GM23338 (cell line): ENCODE measurements at regions not wholly inside any gene's neighbourhood (a gene's known extent, or its start where the extent isn't known, plus 50 kb on each side); places are given as distances from the start of the nearest gene placed in this dataset.

Experiments used
- ATAC-seq: fragments of 200-7000 bp; cut with Tn5 transposase; 3 replicates; pipeline ENCODE4 v1.9.1; 2020
- DNase-seq: peaks from one replicate; pipeline ENCODE4 v3.0.0-alpha.2; 2015; ENCODE audit warnings: low spot score
- H2AFZ ChIP-seq: fragments of 200-600 bp; sonication (generic); 2 replicates; pipeline ENCODE4 v1.8.0; 2016; ENCODE audit warnings: antibody characterized with exemption, mild to moderate bottlenecking, moderate library complexity
- H3F3A ChIP-seq: fragments of 200-600 bp; sonication (generic); replicated peaks from 2 replicates; pipeline ENCODE4 v1.8.0; 2017; ENCODE audit warnings: antibody characterized with exemption, mixed run types, low read depth
- H3K27ac ChIP-seq: fragments of 200-600 bp; sonication (generic); 2 replicates; pipeline ENCODE4 v1.6.1; 2016; ENCODE audit warnings: low read depth
- H3K27me3 ChIP-seq: fragments of 200-600 bp; sonication (generic); 2 replicates; pipeline ENCODE4 v1.8.0; 2016; ENCODE audit warnings: mild to moderate bottlenecking, mixed run types, moderate library complexity; ENCODE audit not compliant: insufficient read depth
- H3K36me3 ChIP-seq: fragments of 200-600 bp; sonication (generic); 2 replicates; pipeline ENCODE4 v1.8.0; 2016; ENCODE audit warnings: mild to moderate bottlenecking; ENCODE audit not compliant: insufficient read depth
- H3K4me1 ChIP-seq: fragments of 200-600 bp; sonication (generic); 2 replicates; pipeline ENCODE4 v1.8.0; 2016; ENCODE audit warnings: mild to moderate bottlenecking, moderate library complexity; ENCODE audit not compliant: insufficient read depth
- H3K4me2 ChIP-seq: fragments of 200-600 bp; sonication (generic); 2 replicates; pipeline ENCODE4 v1.7.1; 2017; ENCODE audit warnings: mixed run types
- H3K4me3 ChIP-seq: fragments of 200-600 bp; sonication (generic); 2 replicates; pipeline ENCODE4 v1.6.1; 2016; ENCODE audit warnings: mixed run types
- H3K79me2 ChIP-seq: fragments of 200-600 bp; sonication (generic); replicated peaks from 2 replicates; pipeline ENCODE4 v1.8.0; 2017; ENCODE audit warnings: mild to moderate bottlenecking; ENCODE audit not compliant: insufficient read depth
- H3K9me2 ChIP-seq: fragments of 200-600 bp; sonication (generic); 2 replicates; pipeline ENCODE4 v1.8.0; 2017; ENCODE audit not compliant: insufficient read depth
- H4K20me1 ChIP-seq: fragments of 200-600 bp; sonication (generic); replicated peaks from 2 replicates; pipeline ENCODE4 v1.8.0; 2017; ENCODE audit warnings: mild to moderate bottlenecking; ENCODE audit not compliant: insufficient read depth
- H3K27ac Mint-ChIP-seq: 2 replicates; pipeline ENCODE4 v1.8.0; 2020; ENCODE audit warnings: inconsistent platforms, mild to moderate bottlenecking, moderate library complexity, mixed read lengths
- H3K27me3 Mint-ChIP-seq: 3 replicates; pipeline ENCODE4 v1.8.0; 2022; ENCODE audit warnings: low read depth, mild to moderate bottlenecking, moderate library complexity, mixed read lengths, inconsistent platforms; ENCODE audit not compliant: insufficient read depth, poor library complexity
- H3K36me3 Mint-ChIP-seq: 3 replicates; pipeline ENCODE4 v1.8.0; 2021; ENCODE audit warnings: low read depth, mild to moderate bottlenecking, inconsistent platforms, moderate library complexity, mixed read lengths
- H3K4me1 Mint-ChIP-seq: 3 replicates; pipeline ENCODE4 v1.8.0; 2020; ENCODE audit warnings: mild to moderate bottlenecking, inconsistent platforms, mixed read lengths
- H3K4me3 Mint-ChIP-seq: 3 replicates; pipeline ENCODE4 v1.8.0; 2021; ENCODE audit warnings: moderate library complexity, mild to moderate bottlenecking, inconsistent platforms, mixed read lengths
- H3K9me3 Mint-ChIP-seq: 3 replicates; pipeline ENCODE4 v1.8.0; 2020; ENCODE audit warnings: moderate library complexity, mild to moderate bottlenecking, inconsistent platforms, mixed read lengths
- CREB1 ChIP-seq: fragments of 250-450 bp; sonication (Bioruptor Pico); IDR thresholded peaks from 2 replicates; pipeline ENCODE4 v1.5.0; 2020; ENCODE audit warnings: low read depth, mild to moderate bottlenecking, moderate library complexity
- CTCF ChIP-seq, 2 experiments: fragments of 200-600 bp in 1 of 2; sonication (generic) in 1 of 2; conservative IDR thresholded peaks; 2 replicates each; pipeline versions ENCODE4 v1.5.1 to v1.6.1; 2016 to 2017; ENCODE audit warnings: antibody characterized with exemption in 2 of 2, low read depth in 2 of 2, mild to moderate bottlenecking in 2 of 2, moderate library complexity in 1 of 2
- ETS1 ChIP-seq: IDR thresholded peaks from 2 replicates; pipeline ENCODE4 v1.6.1; 2016; ENCODE audit warnings: antibody characterized with exemption
- EZH2 ChIP-seq: fragments of 200-600 bp; sonication (generic); IDR thresholded peaks from one replicate; pipeline ENCODE4 v1.8.0; 2017; ENCODE audit warnings: antibody characterized with exemption, mild to moderate bottlenecking, low read depth; ENCODE audit not compliant: unreplicated experiment
- EZH2phosphoT487 ChIP-seq: fragments of 200-600 bp; sonication (generic); IDR thresholded peaks from one replicate; pipeline ENCODE4 v1.8.1; 2018; ENCODE audit warnings: antibody characterized with exemption; ENCODE audit not compliant: unreplicated experiment
- JUNB ChIP-seq: IDR thresholded peaks from one replicate; pipeline ENCODE4 v1.6.1; 2016; ENCODE audit warnings: antibody characterized with exemption; ENCODE audit not compliant: unreplicated experiment
- NANOG ChIP-seq: IDR thresholded peaks from 2 replicates; pipeline ENCODE4 v1.6.1; 2016; ENCODE audit warnings: antibody characterized with exemption, borderline replicate concordance
- POLR2AphosphoS5 ChIP-seq: IDR thresholded peaks from 2 replicates; pipeline ENCODE4 v1.6.1; 2016; ENCODE audit warnings: antibody characterized with exemption, low read depth
- REST ChIP-seq: IDR thresholded peaks from one replicate; pipeline ENCODE4 v1.6.1; 2018; ENCODE audit warnings: antibody characterized with exemption; ENCODE audit not compliant: unreplicated experiment
- STAT1 ChIP-seq: IDR thresholded peaks from one replicate; pipeline ENCODE4 v1.6.1; 2016; ENCODE audit warnings: antibody characterized with exemption; ENCODE audit not compliant: unreplicated experiment
- ZNF114 ChIP-seq: fragments of 250-450 bp; sonication (Bioruptor Pico); IDR thresholded peaks from 2 replicates; pipeline ENCODE4 v1.5.0; 2020; ENCODE audit warnings: mild to moderate bottlenecking, moderate library complexity
- ZNF331 ChIP-seq: fragments of 250-450 bp; sonication (Bioruptor Pico); IDR thresholded peaks from 2 replicates; pipeline ENCODE4 v1.5.0; 2020; ENCODE audit warnings: low read depth, mild to moderate bottlenecking, moderate library complexity

- TF ChIP-seq ZNF114 (no peak), POLR2AphosphoS5 (no peak)
Observed at GRCh38 chrX:131894995-131895394, 128.1 kb upstream of the STK26 start (continued).

GRCh38 chrX:131895807-131896206 lies 127.3 kb upstream of the STK26 start:
- no peaks in the 10 kb centered on the region for H3K27me3 ChIP-seq

GRCh38 chrX:131901546-131901945 lies 121.6 kb upstream of the STK26 start:
- ATAC-seq, result no peak
- Mint-ChIP-seq H3K27me3 (no peaks in the 10 kb centered on the region), H3K27ac (no peak overlapping the region), H3K4me1 (no peaks in the 10 kb centered on the region), H3K9me3 (no peaks in the 10 kb centered on the region), H3K36me3 (no peaks in the 10 kb centered on the region), H3K4me3 (no peak overlapping the region)
- DNase-seq, result no peak
- Histone ChIP-seq H2AFZ (no peak overlapping the region), H3K27ac (no peak overlapping the region), H3K9me2 (no peaks in the 10 kb centered on the region), H3K36me3 (no peaks in the 10 kb centered on the region), H4K20me1 (no peaks in the 10 kb centered on the region), H3K4me1 (no peaks in the 10 kb centered on the region), H3K4me2 (no peak overlapping the region), H3F3A (no peaks in the 10 kb centered on the region), H3K79me2 (no peaks in the 10 kb centered on the region), H3K27me3 (no peaks in the 10 kb centered on the region), H3K4me3 (no peak overlapping the region)
- no peak for TF ChIP-seq ZNF114
- TF ChIP-seq ZNF331 (CRISPR knock-in tag), result no peak
- no peak for TF ChIP-seq JUNB
- TF ChIP-seq NANOG, result no peak
- TF ChIP-seq REST, result no peak
- TF ChIP-seq EZH2phosphoT487, result no peak
- no peak for TF ChIP-seq STAT1
- TF ChIP-seq CTCF (conservative IDR thresholded peaks at IDR 0.05; ENCODE audit: low read depth in 2 of 2), result no peak
- TF ChIP-seq CREB1 (CRISPR knock-in tag), result no peak
- no peak for TF ChIP-seq ETS1

More at GRCh38 chrX:131895807-131896206, 127.3 kb upstream of the STK26 start:
- no peak overlapping the region for H3K27ac ChIP-seq
- TF ChIP-seq EZH2 (no peak), EZH2phosphoT487 (no peak)
- H3K9me2 ChIP-seq, result no peaks in the 10 kb centered on the region
- Mint-ChIP-seq H3K4me3 (no peak overlapping the region), H3K4me1 (no peaks in the 10 kb centered on the region; the same call in 2 of the 3 replicates), H3K9me3 (no peaks in the 10 kb centered on the region; the same call in 2 of the 3 replicates), H3K27ac (no peak overlapping the region), H3K36me3 (no peaks in the 10 kb centered on the region), H3K27me3 (no peaks in the 10 kb centered on the region)
- H3K4me3 ChIP-seq, result no peak overlapping the region
- DNase-seq (no peak), ATAC-seq (no peak)
- no peaks in the 10 kb centered on the region for H3K4me1 ChIP-seq
- H4K20me1 ChIP-seq, result no peaks in the 10 kb centered on the region
- no peaks in the 10 kb centered on the region for H3K79me2 ChIP-seq
- no peaks in the 10 kb centered on the region for H3K36me3 ChIP-seq
- H2AFZ ChIP-seq, result no peak overlapping the region
- H3K4me2 ChIP-seq, result no peak overlapping the region
- no peaks in the 10 kb centered on the region for H3F3A ChIP-seq
